Nephron (organoid): ENCODE measurements at regions not wholly inside any gene's neighbourhood (a gene's known extent, or its start where the extent isn't known, plus 50 kb on each side); places are given as distances from the start of the nearest gene placed in this dataset.

ENCODE experiments used
- H3K27ac Mint-ChIP-seq, 3 experiments: 2 replicates each; pipeline ENCODE4 v1.8.0; 2020; ENCODE audit warnings: mixed read lengths in 3 of 3, mild to moderate bottlenecking in 2 of 3, moderate library complexity in 1 of 3
- H3K27me3 Mint-ChIP-seq: 2 replicates; pipeline ENCODE4 v1.8.0; 2021; ENCODE audit warnings: low read depth, mild to moderate bottlenecking, moderate library complexity, mixed read lengths
- H3K36me3 Mint-ChIP-seq: 2 replicates; pipeline ENCODE4 v1.8.0; 2020; ENCODE audit warnings: low read depth, mixed read lengths
- H3K4me1 Mint-ChIP-seq: 2 replicates; pipeline ENCODE4 v1.8.0; 2020; ENCODE audit warnings: mixed read lengths
- H3K4me3 Mint-ChIP-seq, 3 experiments: 2 replicates each; pipeline ENCODE4 v1.8.0; 2020; ENCODE audit warnings: mild to moderate bottlenecking in 3 of 3, mixed read lengths in 3 of 3, moderate library complexity in 2 of 3
- H3K9me3 Mint-ChIP-seq: 2 replicates; pipeline ENCODE4 v1.8.0; 2020; ENCODE audit warnings: mixed read lengths
- CTCF ChIP-seq, 3 experiments: fragments of 200-600 bp; sonication (generic); IDR thresholded peaks; one replicate each; pipeline ENCODE4 v1.5.0; 2021; ENCODE audit warnings: antibody characterized with exemption in 3 of 3; ENCODE audit not compliant: unreplicated experiment in 3 of 3

- Mint-ChIP-seq H3K27ac (peak overlapping the region; percentile 9 to 71 (median 28)), H3K36me3 (peaks cover 4% of the 10 kb centered on the region), H3K27me3 (peaks cover 34% of the 10 kb centered on the region), H3K9me3 (peaks cover 23% of the 10 kb centered on the region), H3K4me3 (peak overlapping the region in 1 of 3 experiments; percentile 4), H3K4me1 (peaks cover 18% of the 10 kb centered on the region)
- TF ChIP-seq CTCF (IDR thresholded peaks at IDR 0.05; ENCODE audit: unreplicated experiment in 3 of 3): no peak
These were observed 173.8 kb downstream of the RPLP1 start for GRCh38 chr15:69626095-69627066.

DNA sequence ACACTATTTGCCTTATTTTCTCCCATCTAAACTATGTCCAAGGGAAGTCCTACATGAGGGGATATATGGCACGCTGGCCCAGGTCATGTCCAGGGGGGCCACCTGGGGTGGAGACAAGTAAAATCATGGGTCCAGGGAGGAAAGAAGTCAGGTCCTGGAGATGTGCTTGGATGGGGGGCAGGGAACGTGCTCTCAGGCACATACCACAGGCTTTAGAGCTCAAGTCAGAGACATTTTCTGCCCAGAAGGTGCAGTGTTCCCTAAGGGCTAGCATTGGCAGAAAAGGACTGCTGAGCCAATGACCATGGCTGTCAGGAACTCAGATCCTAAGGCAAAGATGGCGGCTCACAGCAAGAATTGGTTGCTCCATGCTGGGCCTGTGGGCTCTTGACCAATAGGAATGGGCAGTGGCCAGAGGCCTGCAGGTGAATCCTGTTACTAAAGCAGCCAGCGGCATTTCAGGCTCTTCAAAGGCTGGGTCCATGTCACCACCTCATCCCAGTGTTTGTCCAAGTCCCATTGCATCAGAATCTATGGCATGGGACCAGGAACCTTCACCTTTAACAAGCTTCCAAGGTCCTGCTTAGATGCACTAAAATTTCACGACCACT lies 175.0 kb downstream of the RPLP1 start:
- Mint-ChIP-seq H3K4me1 (peaks cover 18% of the 10 kb centered on the region), H3K4me3 (no peak overlapping the region), H3K27ac (no peak overlapping the region), H3K27me3 (peaks cover 37% of the 10 kb centered on the region), H3K36me3 (peaks cover 4% of the 10 kb centered on the region), H3K9me3 (peaks cover 17% of the 10 kb centered on the region)
- no peak for TF ChIP-seq CTCF (IDR thresholded peaks at IDR 0.05; ENCODE audit: unreplicated experiment in 3 of 3)

- Mint-ChIP-seq H3K27me3 (peaks cover 31% of the 10 kb centered on the region), H3K4me1 (peaks cover 18% of the 10 kb centered on the region), H3K4me3 (no peak overlapping the region), H3K27ac (no peak overlapping the region), H3K9me3 (peaks cover 8% of the 10 kb centered on the region), H3K36me3 (no peaks in the 10 kb centered on the region)
- no peak for TF ChIP-seq CTCF (IDR thresholded peaks at IDR 0.05; ENCODE audit: unreplicated experiment in 3 of 3)
These were observed 175.9 kb downstream of the RPLP1 start for GRCh38 chr15:69628256-69629093.

DNA sequence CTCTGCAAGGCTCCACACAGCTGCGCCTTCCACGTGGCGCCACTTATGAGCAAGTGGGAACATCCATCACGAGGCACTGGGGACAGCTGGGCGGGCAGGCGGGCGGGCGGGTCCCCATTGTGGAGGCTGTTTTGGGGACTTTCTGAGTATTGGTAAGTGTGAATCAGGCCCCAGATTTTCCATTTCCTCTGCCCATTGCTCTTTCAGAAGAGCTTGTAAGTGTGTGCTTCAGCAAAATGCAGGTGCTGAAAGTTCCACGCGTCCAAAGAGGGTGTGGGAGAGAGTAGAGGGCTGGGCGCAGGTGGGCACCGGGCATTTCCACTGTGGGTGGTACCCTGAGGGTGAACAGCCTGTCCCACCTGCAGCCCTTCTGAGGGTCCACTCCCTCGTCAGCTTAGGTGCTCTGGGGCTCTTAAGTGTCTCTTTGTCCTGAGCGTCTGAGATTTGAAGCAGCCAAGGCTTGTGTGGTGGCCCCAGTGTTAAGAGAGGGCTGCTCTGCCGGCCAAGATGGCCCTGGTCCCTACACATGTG lies 177.1 kb downstream of the RPLP1 start:
- TF ChIP-seq CTCF (IDR thresholded peaks at IDR 0.05; ENCODE audit: unreplicated experiment in 3 of 3): no peak
- Mint-ChIP-seq H3K36me3 (no peaks in the 10 kb centered on the region), H3K9me3 (peaks cover 3% of the 10 kb centered on the region), H3K27me3 (peaks cover 27% of the 10 kb centered on the region), H3K4me1 (peaks cover 18% of the 10 kb centered on the region), H3K4me3 (no peak overlapping the region), H3K27ac (no peak overlapping the region)

DNA sequence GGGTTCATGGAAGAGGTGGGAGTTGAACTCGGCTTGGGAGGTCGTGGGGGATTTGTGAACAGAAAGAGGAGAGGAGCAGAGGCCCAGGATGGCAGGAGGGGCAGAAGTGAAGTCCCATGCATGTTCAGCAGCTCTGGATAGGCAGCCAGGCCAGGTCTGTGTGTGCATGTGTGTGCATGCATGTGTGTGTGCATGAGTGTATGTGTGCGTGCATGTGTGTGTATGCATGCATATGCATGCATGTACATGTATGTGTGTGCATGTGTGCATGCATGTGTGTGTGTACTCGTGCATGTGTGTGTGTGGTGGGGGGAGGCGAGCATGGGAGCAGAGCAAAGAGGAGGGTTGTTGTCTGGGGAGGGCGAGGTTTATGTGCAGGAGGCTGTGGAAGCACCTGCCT lies 178.4 kb downstream of the RPLP1 start:
- Mint-ChIP-seq H3K27me3 (peaks cover 30% of the 10 kb centered on the region), H3K27ac (no peak overlapping the region), H3K4me1 (peaks cover 14% of the 10 kb centered on the region), H3K9me3 (peaks cover 3% of the 10 kb centered on the region), H3K36me3 (no peaks in the 10 kb centered on the region), H3K4me3 (no peak overlapping the region)
- TF ChIP-seq CTCF (IDR thresholded peaks at IDR 0.05; ENCODE audit: unreplicated experiment in 3 of 3): no peak
